ENCODE measurements at regions not wholly inside any gene's neighbourhood (a gene's known extent, or its start where the extent isn't known, plus 50 kb on each side); places are given as distances from the start of the nearest gene placed in this dataset.
"Not testable (repeated sequence)": the region's sequence is repeated elsewhere in the genome, so short reads cannot be mapped to it uniquely, and the experiment has no call there.

GRCh38 chr5:20323323-20323722 is 335.3 kb upstream of the CDH18 start:
- no peak for TF ChIP-seq CTCF (IDR thresholded peaks at IDR 0.05; ENCODE audit: control insufficient read depth, extremely low read depth, insufficient read depth)
- H3K4me3 ChIP-seq (ENCODE audit: low read depth, low read length): no peak overlapping the region
- peak; percentile 67 for DNase-seq (ENCODE audit: low read depth)

- no peak overlapping the region for H3K4me3 ChIP-seq (ENCODE audit: low read depth, low read length)
- no peak for TF ChIP-seq CTCF (IDR thresholded peaks at IDR 0.05; ENCODE audit: control insufficient read depth, extremely low read depth, insufficient read depth)
Measured at GRCh38 chr5:20307391-20307790, 319.4 kb upstream of the CDH18 start.

GRCh38 chr5:20305463-20305862 is 317.5 kb upstream of the CDH18 start:
- no peak for TF ChIP-seq CTCF (IDR thresholded peaks at IDR 0.05; ENCODE audit: control insufficient read depth, extremely low read depth, insufficient read depth)
- DNase-seq (ENCODE audit: low read depth): no peak
- H3K4me3 ChIP-seq (ENCODE audit: low read depth, low read length): no peak overlapping the region

More at GRCh38 chr5:20307391-20307790, 319.4 kb upstream of the CDH18 start:
- DNase-seq (ENCODE audit: low read depth): no peak

- DNase-seq (ENCODE audit: low read depth); H3K4me3 ChIP-seq (ENCODE audit: low read depth, low read length): not testable (repeated sequence)
Measured at GRCh38 chr5:20304570-20304969, 316.6 kb upstream of the CDH18 start.

- no peak for DNase-seq (ENCODE audit: low read depth)
- TF ChIP-seq CTCF (IDR thresholded peaks at IDR 0.05; ENCODE audit: control insufficient read depth, extremely low read depth, insufficient read depth): no peak
- H3K4me3 ChIP-seq (ENCODE audit: low read depth, low read length): no peak overlapping the region
Measured at GRCh38 chr5:20300110-20300509, 312.1 kb upstream of the CDH18 start.

- no peak for DNase-seq (ENCODE audit: low read depth)
- no peak overlapping the region for H3K4me3 ChIP-seq (ENCODE audit: low read depth, low read length)
- no peak for TF ChIP-seq CTCF (IDR thresholded peaks at IDR 0.05; ENCODE audit: control insufficient read depth, extremely low read depth, insufficient read depth)
Measured at GRCh38 chr5:20294696-20295095, 306.7 kb upstream of the CDH18 start.

GRCh38 chr5:20291766-20292165 is 303.8 kb upstream of the CDH18 start:
- TF ChIP-seq CTCF (IDR thresholded peaks at IDR 0.05; ENCODE audit: control insufficient read depth, extremely low read depth, insufficient read depth): no peak
- DNase-seq (ENCODE audit: low read depth): no peak
- no peak overlapping the region for H3K4me3 ChIP-seq (ENCODE audit: low read depth, low read length)

Data from LNCaP clone FGC (cell line).